Daoy (cell line): ENCODE measurements at regions not wholly inside any gene's neighbourhood (a gene's known extent, or its start where the extent isn't known, plus 50 kb on each side); places are given as distances from the start of the nearest gene placed in this dataset.
"Not testable (repeated sequence)": the region's sequence is repeated elsewhere in the genome, so short reads cannot be mapped to it uniquely, and the experiment has no call there.

Source experiments
- DNase-seq: peaks from one replicate; pipeline ENCODE4 v3.0.0-alpha.2; 2015; ENCODE audit warnings: low read depth

DNA sequence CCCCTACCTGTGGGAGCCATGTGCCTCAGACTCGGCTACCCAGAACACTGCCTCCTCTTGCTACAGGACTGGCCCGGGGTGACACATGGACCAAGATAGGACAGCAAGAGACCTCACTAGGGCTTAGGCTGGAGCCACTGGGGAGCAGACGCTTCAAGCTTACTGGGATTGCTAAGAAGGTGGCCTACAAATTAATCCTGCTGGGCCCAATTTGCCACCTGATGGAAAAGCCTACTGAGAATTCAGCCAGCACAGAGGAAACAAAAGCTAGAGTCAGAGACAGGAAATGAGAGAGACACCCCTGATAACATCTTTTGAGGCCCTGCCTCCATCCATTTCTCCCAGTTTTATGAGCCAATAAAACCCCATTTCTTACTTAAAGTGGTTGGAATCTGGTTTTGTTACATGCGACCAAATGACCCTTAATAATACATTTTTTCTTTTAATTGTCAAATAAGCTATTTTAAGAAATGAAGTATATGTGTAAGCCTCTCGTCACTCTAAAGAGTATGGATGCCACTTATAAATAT lies 282.1 kb downstream of the CXCL12 start:
- DNase-seq, result peak; percentile 4

DNA sequence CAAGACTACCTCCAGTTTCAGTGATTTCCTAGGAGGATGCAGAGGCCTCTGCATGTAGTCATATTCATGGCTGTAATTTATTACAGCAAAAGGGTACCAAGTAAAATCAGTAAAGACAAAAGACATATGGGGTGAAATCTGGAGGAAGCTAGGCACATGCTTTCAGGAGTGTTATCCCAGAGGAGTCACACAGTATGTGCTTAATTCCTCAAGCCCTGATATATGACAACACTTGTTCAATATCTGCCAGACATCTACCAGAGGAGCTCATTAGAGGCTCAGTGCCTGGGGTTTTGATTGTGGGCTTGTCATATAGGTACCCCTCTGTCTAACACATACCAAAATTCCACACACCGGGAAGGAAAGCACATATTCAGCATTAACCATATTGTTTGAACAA lies 283.8 kb downstream of the CXCL12 start:
- DNase-seq, result no peak

DNA sequence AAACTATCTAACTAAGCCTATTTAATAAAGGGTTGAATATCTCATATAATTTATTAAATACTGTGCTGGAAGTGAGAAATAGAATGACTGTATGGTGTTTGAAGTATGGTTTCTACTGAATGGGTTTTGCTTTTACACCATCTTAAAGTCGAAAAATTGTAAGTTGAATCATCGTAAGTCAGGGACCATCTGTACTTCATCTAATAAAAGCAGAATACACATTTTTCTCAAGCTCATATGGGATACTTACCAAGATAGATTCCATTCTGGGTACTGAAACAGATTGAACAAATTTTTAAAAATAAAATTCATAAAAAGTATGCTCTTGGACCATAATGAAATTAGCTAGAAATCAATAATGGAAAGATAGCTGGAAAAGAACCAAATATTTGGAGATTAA lies 285.4 kb downstream of the CXCL12 start:
- DNase-seq, result no peak

DNA sequence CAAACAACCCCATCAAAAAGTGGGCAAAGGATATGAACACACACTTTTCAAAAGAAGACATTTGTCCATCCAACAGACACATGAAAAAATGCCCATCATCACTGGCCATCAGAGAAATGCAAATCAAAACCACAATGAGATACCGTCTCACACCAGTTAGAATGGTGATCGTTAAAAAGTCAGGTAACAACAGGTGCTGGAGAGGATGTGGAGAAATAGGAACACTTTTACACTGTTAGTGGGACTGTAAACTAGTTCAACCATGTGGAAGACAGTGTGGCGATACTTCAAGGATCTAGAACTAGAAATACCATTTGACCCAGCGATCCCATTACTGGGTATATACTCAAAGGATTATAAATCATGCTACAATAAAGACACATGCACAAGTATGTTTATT lies 288.7 kb downstream of the CXCL12 start:
- not testable (repeated sequence) for DNase-seq

DNA sequence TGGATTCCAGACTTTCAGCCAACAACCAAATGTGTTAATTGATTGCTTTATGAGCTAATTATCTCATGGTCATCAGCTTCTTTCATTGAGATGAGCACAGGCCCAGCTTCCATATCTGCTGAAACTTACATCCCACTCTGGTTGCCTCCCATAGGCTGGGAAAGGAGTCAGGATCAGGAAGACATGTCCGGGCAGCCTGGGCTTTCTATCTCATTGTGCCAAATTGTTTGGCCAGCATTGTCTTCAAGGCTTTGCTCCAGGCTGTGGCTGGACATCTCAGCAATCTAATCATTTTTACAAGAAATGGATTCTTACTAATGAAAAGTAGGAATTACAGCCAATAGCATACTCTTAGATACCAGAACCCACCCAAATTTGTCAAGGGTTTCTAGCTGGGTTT lies 295.2 kb downstream of the CXCL12 start:
- no peak for DNase-seq

DNA sequence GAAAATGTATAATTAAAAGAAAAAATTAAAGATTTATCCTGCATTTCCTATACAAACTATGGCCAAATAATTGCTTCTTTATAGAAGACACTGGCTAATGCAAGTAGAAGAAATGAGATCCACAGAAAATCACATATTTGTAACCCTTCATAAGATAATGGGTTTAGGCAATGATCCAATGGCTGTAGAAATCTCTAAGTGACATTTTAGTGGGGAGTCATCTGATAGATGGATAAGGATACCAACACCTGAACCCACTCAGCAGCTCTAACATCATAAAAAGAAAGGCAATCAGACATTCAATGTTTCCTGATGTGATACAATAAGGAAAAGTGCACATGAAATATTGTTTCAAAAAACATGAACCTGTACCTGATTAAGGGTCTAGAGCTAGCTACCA lies 297.5 kb downstream of the CXCL12 start:
- DNase-seq, result no peak

DNA sequence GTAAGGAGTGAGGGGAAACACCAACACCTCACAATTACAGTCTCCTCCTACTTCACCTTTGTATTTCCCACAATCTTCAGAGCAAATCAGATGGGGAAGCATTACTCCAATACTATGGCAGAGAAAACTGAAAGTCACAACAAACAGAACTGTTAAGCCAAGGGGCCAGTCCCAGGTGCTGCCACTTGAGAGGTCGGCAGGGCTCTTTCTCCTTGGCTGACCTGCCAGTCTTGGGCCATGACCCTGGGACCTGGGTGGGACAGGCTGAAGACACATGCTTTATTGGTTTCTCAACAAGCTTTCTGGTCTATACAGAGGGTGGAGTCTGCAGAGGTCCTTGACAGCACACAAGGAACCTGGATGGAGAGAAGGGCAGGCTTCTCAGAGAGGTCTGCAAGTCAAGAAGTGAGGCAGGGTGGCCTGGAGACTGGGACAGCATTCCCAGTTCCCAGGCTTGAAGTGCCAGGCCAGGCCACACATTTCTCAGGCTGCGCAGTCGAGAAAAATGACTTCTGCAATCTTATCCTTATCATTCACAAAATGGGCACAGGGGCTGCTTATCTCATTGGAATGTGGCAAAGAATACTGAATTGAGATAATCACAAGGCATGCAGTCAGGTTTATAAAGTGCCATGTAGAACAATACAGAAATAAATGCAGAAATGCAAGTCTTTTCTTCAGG lies 301.0 kb downstream of the CXCL12 start:
- no peak for DNase-seq

DNA sequence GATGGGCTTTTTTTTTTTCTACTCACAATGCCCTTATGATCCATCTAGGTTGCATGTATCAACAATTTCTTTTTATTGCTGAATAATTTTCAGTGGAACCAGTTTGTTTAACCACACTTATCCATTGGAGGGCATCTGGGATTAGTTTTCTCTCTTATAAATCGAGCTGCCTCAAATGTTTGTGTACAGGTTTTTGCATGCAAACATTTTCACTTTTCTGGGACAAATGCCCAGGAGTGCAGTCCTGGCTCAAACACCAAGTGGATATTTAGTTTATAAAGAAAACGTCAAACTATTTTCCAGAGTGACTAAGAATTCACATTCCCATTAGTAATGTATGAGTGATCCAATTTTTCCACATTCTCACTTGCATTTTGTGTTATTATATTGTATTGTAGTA lies 313.4 kb downstream of the CXCL12 start:
- no peak for DNase-seq

DNA sequence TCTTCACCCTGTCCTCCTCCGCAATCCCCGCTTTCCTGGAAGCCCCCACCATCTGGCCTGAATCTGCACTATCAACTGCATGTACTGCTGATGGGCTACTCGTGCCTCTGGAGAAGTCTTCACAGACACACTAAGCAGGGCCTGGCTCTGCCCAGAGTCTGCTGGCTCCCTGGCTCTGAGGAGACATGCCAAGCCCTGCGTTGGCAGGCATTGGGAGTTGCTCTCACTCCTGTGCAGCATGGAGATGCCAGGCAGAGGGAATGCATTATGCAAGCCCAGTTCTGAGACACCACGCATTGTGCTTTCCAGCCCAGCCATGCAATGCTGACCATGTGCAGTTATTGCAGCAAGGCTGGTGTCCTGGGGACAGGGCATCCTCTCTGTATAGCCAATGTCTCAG lies 314.6 kb downstream of the CXCL12 start:
- DNase-seq, result no peak

DNA sequence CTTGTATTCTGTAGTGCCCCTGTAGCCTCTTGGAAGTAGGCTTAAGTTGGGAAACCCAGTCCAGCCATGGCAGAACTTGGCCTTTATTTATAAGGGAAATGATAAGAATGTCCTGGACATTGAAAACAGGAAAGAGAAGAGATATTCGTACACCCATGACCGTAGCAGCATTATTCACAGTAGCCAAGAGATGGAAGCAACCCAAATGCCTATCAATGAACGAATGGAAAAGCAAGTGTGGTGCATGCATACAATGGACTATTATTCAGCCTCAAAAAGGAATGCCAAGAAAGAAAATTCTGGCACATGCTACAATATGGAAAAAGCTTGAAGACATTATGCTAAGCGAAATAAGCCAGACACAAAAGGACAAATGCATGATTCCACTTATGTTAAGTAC lies 315.3 kb downstream of the CXCL12 start:
- no peak for DNase-seq

DNA sequence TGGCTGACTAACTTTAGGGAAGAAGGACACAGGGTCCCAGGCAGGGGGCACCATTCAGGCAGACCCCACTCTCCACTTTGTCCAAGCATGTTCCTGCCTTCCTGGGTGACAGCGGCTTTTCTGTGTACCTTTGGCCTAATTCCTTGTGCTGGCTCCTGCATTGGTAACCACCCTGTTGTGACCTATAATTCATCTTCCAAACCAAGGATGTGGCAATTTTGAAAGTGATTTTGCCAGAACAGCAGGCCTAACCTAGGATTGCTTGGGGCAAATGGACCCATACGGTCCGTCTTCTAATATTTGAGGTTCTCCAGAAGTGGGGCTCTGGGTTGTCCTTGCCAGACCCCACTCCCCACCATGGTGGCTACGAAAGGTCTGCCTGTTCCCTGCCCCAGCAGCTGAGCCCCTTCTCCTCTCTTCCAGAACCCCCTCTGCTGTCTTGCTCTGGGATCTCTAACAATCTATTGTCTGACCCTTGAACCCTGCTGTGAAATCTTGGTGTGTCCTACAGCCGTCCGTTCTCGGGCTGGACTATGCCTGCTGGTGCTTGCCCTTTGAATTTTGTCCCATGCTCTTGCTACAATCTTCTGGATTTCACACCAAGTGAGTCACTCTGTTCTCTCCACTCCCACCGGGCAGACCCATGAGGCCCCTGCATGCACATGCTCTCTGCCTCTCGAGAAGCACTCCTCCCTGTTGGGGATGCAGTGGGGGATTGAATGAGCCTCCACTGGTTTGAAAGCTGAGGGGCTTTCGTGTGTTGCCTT lies 316.0 kb downstream of the CXCL12 start:
- DNase-seq, result no peak

DNA sequence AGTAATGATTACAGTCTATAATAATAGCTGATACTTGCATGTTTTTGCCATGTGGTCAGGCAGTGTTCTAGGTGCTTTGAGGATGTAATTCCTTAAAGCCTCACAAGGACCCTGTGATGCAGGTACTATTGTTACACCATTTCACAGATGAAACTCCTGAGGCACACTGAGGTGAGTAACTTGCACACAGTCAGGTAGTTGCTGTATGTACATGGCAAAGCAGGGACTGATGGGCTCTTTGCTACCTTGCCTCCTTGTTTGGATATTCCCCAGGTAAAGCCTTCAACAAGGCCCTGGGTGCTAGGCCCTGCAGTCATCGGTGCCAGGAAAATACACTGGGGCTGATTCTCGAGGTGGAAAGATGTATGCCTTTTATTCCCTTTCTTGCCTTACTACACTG lies 317.5 kb downstream of the CXCL12 start:
- DNase-seq, result no peak

DNA sequence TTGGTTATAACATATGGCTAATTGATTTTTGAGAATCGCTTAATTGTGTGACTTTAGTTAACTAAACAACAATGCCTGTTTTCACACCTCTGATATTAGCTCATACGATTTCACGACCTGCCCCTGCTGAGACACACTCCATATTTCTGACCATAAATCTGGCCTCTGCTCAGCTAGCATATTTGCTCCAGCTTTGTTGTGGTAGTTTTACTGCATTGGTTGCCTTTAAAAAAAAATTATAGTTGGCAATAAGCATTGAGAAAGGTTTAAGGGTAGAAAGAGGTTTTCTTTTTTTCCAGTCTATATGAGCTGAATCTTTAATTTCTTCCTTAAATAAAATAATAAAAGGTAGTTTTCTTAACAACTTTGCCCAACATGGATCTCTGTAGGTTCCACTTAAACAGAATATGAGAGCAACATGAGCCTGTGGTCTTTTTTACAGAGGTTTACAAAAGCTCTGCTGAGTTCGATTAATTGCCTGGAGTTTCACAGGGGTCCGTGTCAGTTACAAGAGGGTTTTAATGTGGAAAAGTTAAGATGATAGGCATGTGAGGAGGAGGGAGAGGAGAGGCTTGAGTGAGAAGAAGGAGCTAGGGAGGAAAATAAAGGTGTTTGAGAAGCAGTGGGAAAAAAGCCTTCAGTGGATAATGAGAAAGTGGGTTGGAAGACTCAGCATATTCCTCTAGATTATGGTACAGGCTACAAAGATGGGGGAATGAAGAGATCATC lies 318.2 kb downstream of the CXCL12 start:
- no peak for DNase-seq

DNA sequence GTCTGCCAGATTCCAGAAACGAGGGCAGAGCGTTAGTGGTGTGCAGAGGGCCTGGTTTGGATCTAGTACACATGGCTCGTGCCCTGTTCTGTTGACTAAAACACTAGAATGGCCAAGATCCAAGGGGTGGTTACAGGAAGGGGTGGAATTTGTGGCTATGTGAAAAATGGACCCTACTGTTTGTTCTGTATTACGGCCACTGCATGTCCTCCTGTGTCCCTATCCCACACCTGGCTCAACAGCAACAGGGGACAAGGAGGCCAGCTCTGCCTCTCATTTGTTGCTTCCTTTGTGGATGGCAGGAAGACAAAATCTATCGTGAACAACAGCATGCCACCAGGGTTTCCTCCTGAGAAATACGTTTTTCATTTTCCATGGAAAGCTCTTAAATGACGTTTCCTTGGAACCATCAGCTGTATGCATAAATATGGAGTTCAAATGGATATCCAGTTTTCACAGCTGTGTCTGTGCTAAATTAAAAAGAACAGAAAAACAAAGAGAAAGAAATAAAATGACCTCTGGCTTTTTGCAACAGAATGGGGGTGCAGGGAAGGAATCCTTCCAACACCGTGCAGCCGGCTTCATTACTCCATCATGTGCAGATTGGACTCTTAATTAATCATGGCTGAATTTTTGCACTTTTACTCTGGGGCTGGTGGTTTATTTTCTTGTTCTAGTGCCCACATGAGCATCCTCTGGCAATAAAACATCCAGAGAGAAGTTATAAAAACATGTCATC lies 318.9 kb downstream of the CXCL12 start:
- DNase-seq, result no peak

DNA sequence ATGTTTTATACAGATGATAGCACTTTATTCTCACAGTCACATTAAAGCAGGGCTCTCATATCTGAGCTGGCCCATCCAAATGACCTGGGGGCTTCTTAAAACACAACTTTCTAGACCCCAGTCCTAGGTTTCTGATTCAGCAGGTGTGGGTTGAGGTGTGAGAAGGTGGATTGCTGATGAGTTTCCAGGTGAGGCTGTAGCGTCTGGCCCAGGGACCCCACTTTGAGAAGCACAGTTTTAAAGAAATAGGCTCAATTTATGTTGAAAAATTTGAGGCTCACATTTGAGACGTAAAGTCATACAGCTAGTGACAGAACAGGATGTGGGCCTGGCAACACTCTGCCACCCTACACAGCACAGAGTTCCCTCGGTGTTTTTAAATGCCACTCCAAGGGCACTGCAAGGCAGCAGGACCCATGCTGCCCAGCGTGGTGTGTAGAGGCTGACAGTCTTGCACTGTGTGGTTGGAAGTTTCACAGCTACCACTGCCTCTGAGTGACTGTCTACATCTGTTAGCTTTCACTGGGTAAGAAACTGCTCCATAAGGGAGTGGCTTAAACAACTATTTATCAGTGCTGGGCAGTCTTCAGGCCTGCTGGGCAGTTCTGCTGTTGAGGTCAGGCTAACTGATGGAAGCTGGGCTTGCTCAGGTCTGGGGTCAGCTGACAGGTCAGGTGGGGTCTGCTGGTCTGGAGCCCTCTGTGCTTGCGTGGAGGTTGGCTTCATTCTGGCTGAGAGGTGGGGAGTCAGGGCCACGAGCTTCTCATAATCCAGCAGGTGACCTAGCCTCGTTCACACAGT lies 319.7 kb downstream of the CXCL12 start:
- DNase-seq, result no peak

DNA sequence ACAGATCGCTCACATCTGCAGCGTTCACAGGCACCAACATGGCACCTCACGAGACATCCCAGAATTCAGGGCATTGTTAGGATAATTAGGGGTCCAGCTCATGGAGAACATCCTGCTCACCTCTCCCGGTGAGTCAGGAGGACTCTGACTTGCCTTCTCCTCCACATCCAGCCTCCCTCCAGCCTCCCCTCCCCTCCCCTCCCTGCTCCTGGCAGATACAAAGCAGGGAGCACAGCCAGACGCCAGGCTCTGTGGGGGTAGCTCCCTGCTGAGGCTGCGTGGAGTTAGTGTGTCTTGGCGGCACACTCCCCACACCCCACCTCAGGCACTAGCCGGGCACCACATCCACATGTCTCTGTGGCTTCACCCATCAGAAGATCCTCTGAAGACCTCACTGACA lies 320.6 kb downstream of the CXCL12 start:
- DNase-seq, result no peak

DNA sequence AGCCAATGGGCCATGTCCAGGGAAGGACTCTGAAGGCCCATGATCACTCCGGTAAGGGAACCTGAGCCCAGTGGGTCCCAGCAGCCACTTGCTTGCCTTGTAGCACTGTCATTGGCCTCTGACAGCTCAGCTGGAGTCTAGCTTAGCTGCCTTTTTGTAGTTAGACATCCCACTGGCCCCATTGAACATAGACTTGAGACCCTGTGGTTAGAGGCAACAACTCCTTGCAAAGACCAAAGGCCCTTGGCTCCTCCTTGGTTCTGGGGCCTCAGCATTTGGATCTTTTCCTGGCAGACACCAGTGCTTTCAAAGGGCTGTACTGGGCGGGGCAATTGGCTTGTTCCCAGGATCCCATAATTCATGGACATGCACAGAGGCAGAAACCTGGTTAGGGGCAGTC lies 321.2 kb downstream of the CXCL12 start:
- no peak for DNase-seq

DNA sequence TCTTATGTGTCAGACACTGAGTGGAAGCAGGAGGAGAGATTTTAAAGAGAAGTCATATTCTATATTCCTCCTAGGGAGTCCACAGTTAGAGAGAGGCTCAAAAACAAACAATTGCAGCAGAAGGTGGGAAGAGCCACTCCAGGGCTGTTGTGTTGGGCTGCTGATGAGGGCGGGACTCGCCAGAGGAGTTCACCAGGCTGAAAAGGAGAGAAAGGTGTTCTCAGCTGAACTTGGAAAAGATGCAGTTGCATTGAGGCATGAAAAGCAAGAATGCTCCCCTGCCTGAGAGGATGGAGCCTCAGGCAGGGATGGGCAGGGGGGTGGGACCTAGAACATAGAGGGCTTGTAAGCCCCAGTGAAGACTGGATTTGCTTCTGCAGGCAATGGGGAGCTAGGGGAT lies 324.2 kb downstream of the CXCL12 start:
- no peak for DNase-seq

DNA sequence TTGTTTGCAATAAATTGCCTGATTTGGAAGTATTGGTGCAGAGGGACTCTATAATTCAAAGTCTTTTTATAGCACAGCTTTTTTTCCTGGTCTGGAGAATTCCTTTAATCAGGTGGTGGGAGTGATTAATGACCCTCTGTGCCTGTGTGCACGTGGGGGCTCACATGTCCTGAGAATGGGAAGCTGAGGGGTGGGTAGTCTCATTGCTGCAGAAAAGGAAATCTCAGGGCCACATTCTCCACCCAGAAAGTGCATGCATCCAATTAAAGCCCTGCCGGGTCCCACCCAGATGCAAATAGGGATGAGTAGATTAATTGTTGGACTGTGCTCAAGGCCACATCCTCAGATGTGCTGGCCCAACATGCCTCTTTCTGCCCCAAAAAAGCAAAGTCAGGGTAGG lies 324.7 kb downstream of the CXCL12 start:
- DNase-seq, result no peak

DNA sequence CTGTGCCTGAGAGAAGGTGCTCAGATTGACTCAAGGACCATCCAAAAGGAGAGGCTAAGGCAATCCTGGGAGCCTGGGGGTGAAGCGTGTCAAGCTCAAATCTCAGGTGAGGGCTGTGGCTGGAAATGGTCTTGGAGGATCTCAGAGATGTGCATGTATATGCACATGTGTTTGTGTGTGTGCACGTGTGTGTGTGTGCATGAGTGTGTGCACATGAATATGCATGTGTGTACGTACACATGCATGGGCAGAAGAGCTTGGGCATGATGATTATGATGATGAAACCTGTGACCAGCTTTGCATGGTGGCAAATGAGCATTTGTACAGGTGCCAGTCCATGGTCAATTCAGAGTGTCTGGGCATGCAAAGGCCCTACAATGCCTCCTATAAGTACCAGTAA lies 326.6 kb downstream of the CXCL12 start:
- DNase-seq, result no peak
